Tibial nerve (tissue), 4 donors: ENCODE measurements at regions not wholly inside any gene's neighbourhood (a gene's known extent, or its start where the extent isn't known, plus 50 kb on each side); places are given as distances from the start of the nearest gene placed in this dataset.

Source experiments
- CTCF ChIP-seq, 5 experiments: fragments of 200-600 bp in 3 of 5; fragments of 450-650 bp in 2 of 5; sonication (generic) in 3 of 5; IDR thresholded peaks; one replicate each; pipeline ENCODE4 v1.5.1; 2016 to 2019; ENCODE audit warnings: antibody characterized with exemption in 5 of 5, mild to moderate bottlenecking in 3 of 5, moderate library complexity in 2 of 5
- EP300 ChIP-seq, 2 donors: sonication (generic); formaldehyde crosslinking; IDR thresholded peaks; one replicate each; pipeline ENCODE4 v1.6.1; 2017; ENCODE audit warnings: antibody characterized with exemption in 2 of 2, mild to moderate bottlenecking in 1 of 2

DNA sequence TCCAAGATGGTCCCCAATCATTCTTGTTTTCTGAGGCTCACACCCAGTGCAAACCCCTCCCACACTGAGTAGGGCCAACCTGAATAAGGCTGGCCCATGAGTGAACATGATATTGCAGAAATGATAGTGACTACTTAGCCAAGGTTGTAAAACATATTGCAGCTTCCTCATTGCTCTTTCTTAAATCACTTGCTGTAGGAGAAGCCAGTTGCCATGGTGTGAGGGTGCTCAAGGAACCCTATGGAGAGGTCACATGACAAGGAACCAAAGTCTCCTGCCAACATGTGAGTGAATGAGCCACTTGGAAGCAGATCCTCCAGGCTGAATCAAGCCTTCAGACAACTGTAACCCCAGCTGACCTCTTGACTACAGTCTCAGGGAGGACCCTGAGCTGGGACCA is 191.4 kb downstream of the RGS9 start:
- TF ChIP-seq CTCF (IDR thresholded peaks at IDR 0.05) (no peak), EP300 (IDR thresholded peaks at IDR 0.05) (no peak)
